Thoracic aorta (tissue), 2 donors: ENCODE measurements at regions not wholly inside any gene's neighbourhood (a gene's known extent, or its start where the extent isn't known, plus 50 kb on each side); places are given as distances from the start of the nearest gene placed in this dataset.

ENCODE experiments used
- ATAC-seq: fragments of 150-250 bp; one replicate; pipeline ENCODE4 v1.8.0; 2017; ENCODE audit warnings: low read depth; ENCODE audit not compliant: insufficient number of reproducible peaks, low FRiP score
- DNase-seq: peaks from one replicate; pipeline ENCODE4 v3.0.0-alpha.2; 2020; ENCODE audit warnings: low spot score
- H3K27ac ChIP-seq, 2 donors: fragments of 200-600 bp; sonication (generic); 1 replicate in 1 of 2; 2 replicates in 1 of 2; pipeline ENCODE4 v1.5.1; 2016; ENCODE audit warnings: mild to moderate bottlenecking in 2 of 2, moderate library complexity in 2 of 2
- H3K27me3 ChIP-seq: fragments of 200-600 bp; sonication (generic); replicated peaks from 2 replicates; pipeline ENCODE4 v1.6.0; 2016; ENCODE audit warnings: mild to moderate bottlenecking; ENCODE audit not compliant: insufficient read depth
- H3K36me3 ChIP-seq: fragments of 200-600 bp; sonication (generic); one replicate; pipeline ENCODE4 v1.5.1; 2016
- H3K4me1 ChIP-seq, 2 donors: fragments of 200-600 bp; sonication (generic); 1 replicate in 1 of 2; 2 replicates in 1 of 2; pipeline versions ENCODE4 v1.5.1 to v1.6.0; 2016; ENCODE audit warnings: low read depth in 2 of 2, mild to moderate bottlenecking in 1 of 2; ENCODE audit not compliant: control insufficient read depth in 1 of 2
- H3K4me3 ChIP-seq: fragments of 200-600 bp; sonication (generic); 2 replicates; pipeline ENCODE4 v1.5.1; 2016; ENCODE audit warnings: mild to moderate bottlenecking
- H3K9me3 ChIP-seq: fragments of 200-600 bp; sonication (generic); 2 replicates; pipeline ENCODE4 v1.5.1; 2016
- CTCF ChIP-seq: fragments of 200-600 bp; sonication (generic); IDR thresholded peaks from one replicate; pipeline ENCODE4 v1.5.1; 2019; ENCODE audit warnings: antibody characterized with exemption

GRCh38 chr9:135204177-135204576 lies 116.7 kb downstream of the OLFM1 start:
- Histone ChIP-seq H3K27me3 (no peaks in the 10 kb centered on the region), H3K4me3 (no peak overlapping the region), H3K27ac (no peak overlapping the region), H3K36me3 (no peaks in the 10 kb centered on the region), H3K9me3 (no peaks in the 10 kb centered on the region), H3K4me1 (no peaks in the 10 kb centered on the region)
- DNase-seq: no peak
- ATAC-seq: no peak
- TF ChIP-seq CTCF: no peak

GRCh38 chr9:135209136-135209535 lies 121.7 kb downstream of the OLFM1 start:
- H3K9me3 ChIP-seq: no peaks in the 10 kb centered on the region
- no peak overlapping the region for H3K4me3 ChIP-seq
- no peaks in the 10 kb centered on the region for H3K36me3 ChIP-seq
- ATAC-seq: no peak
- no peak for TF ChIP-seq CTCF
- H3K27ac ChIP-seq: no peak overlapping the region
- no peaks in the 10 kb centered on the region for H3K4me1 ChIP-seq
- no peak for DNase-seq
- H3K27me3 ChIP-seq: no peaks in the 10 kb centered on the region

DNA sequence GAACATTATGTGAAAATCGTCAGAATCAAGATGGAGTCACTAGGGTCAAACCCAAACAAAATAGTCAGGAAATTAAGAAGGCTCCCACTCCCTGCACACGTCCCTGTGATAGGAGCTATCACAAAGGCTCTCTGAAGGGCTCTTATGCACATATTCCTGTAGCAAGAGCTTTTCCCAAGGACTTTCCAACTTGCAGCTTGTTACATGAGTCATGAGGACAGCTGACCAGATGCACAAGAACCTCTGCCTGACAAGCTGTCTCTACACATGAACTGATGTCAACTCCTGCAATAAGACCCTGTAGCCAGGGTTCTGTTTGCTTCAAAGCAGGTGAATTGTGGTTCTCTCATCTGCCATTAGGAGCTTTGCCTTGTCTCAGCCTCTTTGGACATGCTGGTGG lies 122.4 kb downstream of the OLFM1 start:
- H3K27me3 ChIP-seq: no peaks in the 10 kb centered on the region
- no peak for ATAC-seq
- H3K36me3 ChIP-seq: no peaks in the 10 kb centered on the region
- no peaks in the 10 kb centered on the region for H3K4me1 ChIP-seq
- no peaks in the 10 kb centered on the region for H3K9me3 ChIP-seq
- no peak overlapping the region for H3K4me3 ChIP-seq
- H3K27ac ChIP-seq: no peak overlapping the region
- no peak for TF ChIP-seq CTCF
- no peak for DNase-seq

- Histone ChIP-seq H3K9me3 (no peaks in the 10 kb centered on the region), H3K4me3 (no peak overlapping the region), H3K27ac (no peak overlapping the region), H3K27me3 (no peaks in the 10 kb centered on the region), H3K36me3 (no peaks in the 10 kb centered on the region), H3K4me1 (peaks cover 0 to 5% of the 10 kb centered on the region in 2 donors)
- no peak for DNase-seq
- no peak for TF ChIP-seq CTCF
- no peak for ATAC-seq
Observed at GRCh38 chr9:135210676-135211523, 123.4 kb downstream of the OLFM1 start.

GRCh38 chr9:135211524-135211890 lies 124.0 kb downstream of the OLFM1 start:
- H3K4me1 ChIP-seq: peaks cover 0 to 11% of the 10 kb centered on the region in 2 donors
- H3K27ac ChIP-seq: no peak overlapping the region
- no peak for DNase-seq
- no peak for TF ChIP-seq CTCF
- no peak for ATAC-seq
- no peaks in the 10 kb centered on the region for H3K27me3 ChIP-seq
- H3K36me3 ChIP-seq: no peaks in the 10 kb centered on the region
- no peak overlapping the region for H3K4me3 ChIP-seq
- H3K9me3 ChIP-seq: no peaks in the 10 kb centered on the region
